ENCODE measurements at regions not wholly inside any gene's neighbourhood (a gene's known extent, or its start where the extent isn't known, plus 50 kb on each side); places are given as distances from the start of the nearest gene placed in this dataset.

DNA sequence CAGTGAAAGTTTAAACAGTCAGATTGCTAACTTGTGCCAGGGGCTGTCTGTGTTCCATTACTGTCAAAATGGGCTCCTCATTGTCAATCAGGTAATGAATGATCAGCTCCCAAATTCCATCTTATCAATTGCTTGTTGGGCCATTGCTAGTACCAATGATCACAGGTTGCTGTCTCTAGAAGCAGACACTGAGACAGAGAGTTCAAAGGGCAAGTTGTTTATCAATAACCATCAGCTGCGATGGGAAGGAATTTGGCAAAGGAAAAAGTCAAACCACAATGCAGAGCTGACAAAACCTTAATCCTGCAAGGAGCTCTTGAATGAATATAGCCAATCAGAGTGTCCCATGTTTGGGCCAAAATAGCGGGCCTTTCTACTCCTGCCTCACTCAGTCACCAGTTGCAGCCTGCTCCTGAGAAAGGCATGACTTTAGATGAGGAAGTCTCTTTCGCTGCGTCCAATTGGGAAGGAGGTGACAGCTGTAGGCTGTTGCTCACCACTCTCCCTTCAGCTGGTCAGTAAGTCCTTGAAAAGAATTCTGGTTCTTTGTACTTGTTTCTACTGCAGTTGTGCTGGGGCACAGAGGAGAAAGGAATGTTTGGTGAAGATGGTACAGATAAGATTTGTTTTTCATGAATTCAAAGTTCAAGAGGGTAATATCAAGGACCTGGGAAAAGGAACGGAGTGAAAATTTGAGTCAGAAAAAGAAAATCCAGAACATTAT lies 179.2 kb upstream of the PDE3A start:
- Histone ChIP-seq H3K4me2 (ENCODE audit: low read length) (no peak overlapping the region), H3K36me3 (replicated peaks; ENCODE audit: low read depth, low read length) (no peaks in the 10 kb centered on the region), H3K27me3 (ENCODE audit: low read depth, low read length) (no peaks in the 10 kb centered on the region), H3K4me3 (ENCODE audit: low read length) (no peak overlapping the region), H3K4me1 (ENCODE audit: low read length) (peaks cover 30% of the 10 kb centered on the region), H4K20me1 (ENCODE audit: insufficient read depth, low read length) (no peaks in the 10 kb centered on the region), H2AFZ (ENCODE audit: low read depth, low read length) (no peak overlapping the region), H3K9ac (ENCODE audit: low read length) (no peak overlapping the region), H3K79me2 (ENCODE audit: low read length) (no peaks in the 10 kb centered on the region), H3K27ac (ENCODE audit: low read length) (no peak overlapping the region), H3K9me3 (ENCODE audit: insufficient read depth, low read length) (no peaks in the 10 kb centered on the region)
- TF ChIP-seq, protein P1, sequence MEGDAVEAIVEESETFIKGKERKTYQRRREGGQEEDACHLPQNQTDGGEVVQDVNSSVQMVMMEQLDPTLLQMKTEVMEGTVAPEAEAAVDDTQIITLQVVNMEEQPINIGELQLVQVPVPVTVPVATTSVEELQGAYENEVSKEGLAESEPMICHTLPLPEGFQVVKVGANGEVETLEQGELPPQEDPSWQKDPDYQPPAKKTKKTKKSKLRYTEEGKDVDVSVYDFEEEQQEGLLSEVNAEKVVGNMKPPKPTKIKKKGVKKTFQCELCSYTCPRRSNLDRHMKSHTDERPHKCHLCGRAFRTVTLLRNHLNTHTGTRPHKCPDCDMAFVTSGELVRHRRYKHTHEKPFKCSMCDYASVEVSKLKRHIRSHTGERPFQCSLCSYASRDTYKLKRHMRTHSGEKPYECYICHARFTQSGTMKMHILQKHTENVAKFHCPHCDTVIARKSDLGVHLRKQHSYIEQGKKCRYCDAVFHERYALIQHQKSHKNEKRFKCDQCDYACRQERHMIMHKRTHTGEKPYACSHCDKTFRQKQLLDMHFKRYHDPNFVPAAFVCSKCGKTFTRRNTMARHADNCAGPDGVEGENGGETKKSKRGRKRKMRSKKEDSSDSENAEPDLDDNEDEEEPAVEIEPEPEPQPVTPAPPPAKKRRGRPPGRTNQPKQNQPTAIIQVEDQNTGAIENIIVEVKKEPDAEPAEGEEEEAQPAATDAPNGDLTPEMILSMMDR (IDR thresholded peaks at IDR 0.05; ENCODE audit: low read depth, low read length), result no peak
- TF ChIP-seq EZH2phosphoT487 (IDR thresholded peaks at IDR 0.05; ENCODE audit: low read depth), result no peak

GRCh38 chr12:20189767-20190166 lies 178.6 kb upstream of the PDE3A start:
- TF ChIP-seq, protein P1 (IDR thresholded peaks at IDR 0.05; ENCODE audit: low read depth, low read length), result no peak
- no peak for TF ChIP-seq EZH2phosphoT487 (IDR thresholded peaks at IDR 0.05; ENCODE audit: low read depth)
- Histone ChIP-seq H3K4me1 (ENCODE audit: low read length) (peaks cover 30% of the 10 kb centered on the region), H3K36me3 (replicated peaks; ENCODE audit: low read depth, low read length) (no peaks in the 10 kb centered on the region), H3K9me3 (ENCODE audit: insufficient read depth, low read length) (no peaks in the 10 kb centered on the region), H3K4me2 (ENCODE audit: low read length) (no peak overlapping the region), H3K79me2 (ENCODE audit: low read length) (no peaks in the 10 kb centered on the region), H3K4me3 (ENCODE audit: low read length) (no peak overlapping the region), H3K9ac (ENCODE audit: low read length) (no peak overlapping the region), H4K20me1 (ENCODE audit: insufficient read depth, low read length) (no peaks in the 10 kb centered on the region), H3K27ac (ENCODE audit: low read length) (no peak overlapping the region), H3K27me3 (ENCODE audit: low read depth, low read length) (no peaks in the 10 kb centered on the region), H2AFZ (ENCODE audit: low read depth, low read length) (no peak overlapping the region)

DNA sequence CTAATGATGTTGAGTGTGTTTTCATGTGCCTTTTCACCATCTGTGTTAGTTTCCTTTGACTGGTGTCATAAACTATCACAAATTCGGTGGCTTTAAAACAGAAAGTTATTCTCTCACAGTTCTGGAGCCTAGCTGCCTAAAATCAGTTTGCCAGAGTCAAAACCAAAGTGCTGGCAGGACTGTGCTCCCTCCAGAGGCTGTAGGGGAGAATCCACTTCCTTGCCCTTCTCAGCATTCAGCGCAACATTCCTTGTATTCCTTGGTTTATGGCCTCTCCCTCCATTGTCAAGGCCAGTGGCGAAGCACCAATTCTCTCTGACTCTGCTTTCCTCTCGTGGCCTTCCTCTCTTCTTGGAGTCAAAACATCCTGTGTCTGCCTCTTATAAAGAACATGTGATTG lies 174.2 kb upstream of the PDE3A start:
- Histone ChIP-seq H3K4me3 (ENCODE audit: low read length) (no peak overlapping the region), H3K27ac (ENCODE audit: low read length) (no peak overlapping the region), H3K36me3 (replicated peaks; ENCODE audit: low read depth, low read length) (no peaks in the 10 kb centered on the region), H3K27me3 (ENCODE audit: low read depth, low read length) (no peaks in the 10 kb centered on the region), H3K9ac (ENCODE audit: low read length) (no peak overlapping the region), H4K20me1 (ENCODE audit: insufficient read depth, low read length) (no peaks in the 10 kb centered on the region), H3K4me2 (ENCODE audit: low read length) (no peak overlapping the region), H2AFZ (ENCODE audit: low read depth, low read length) (no peak overlapping the region), H3K9me3 (ENCODE audit: insufficient read depth, low read length) (no peaks in the 10 kb centered on the region), H3K4me1 (ENCODE audit: low read length) (peaks cover 14% of the 10 kb centered on the region), H3K79me2 (ENCODE audit: low read length) (no peaks in the 10 kb centered on the region)
- TF ChIP-seq, protein P1 (IDR thresholded peaks at IDR 0.05; ENCODE audit: low read depth, low read length), result no peak
- TF ChIP-seq EZH2phosphoT487 (IDR thresholded peaks at IDR 0.05; ENCODE audit: low read depth), result no peak

DNA sequence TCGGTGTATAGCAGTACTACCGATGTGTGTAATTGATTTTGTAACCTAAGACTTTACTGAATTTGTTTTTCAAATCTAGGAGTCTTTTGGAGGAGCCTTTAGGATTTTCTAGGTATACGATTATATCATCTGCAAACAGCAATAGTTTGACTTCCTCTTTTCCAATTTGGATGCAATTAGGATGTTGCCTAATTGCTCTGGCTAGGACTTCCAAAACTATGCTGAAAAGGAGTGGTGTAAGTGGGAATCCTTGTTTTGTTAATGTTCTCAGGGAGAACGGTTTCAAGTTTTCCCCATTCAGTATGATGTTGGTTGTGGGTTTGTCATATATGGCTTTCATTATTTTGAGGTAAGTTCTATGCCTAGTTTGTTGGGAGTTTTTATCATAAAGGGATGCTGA lies 171.6 kb upstream of the PDE3A start:
- Histone ChIP-seq H3K4me1 (ENCODE audit: low read length) (peaks cover 13% of the 10 kb centered on the region), H3K27ac (ENCODE audit: low read length) (no peak overlapping the region), H3K9ac (ENCODE audit: low read length) (no peak overlapping the region), H3K4me3 (ENCODE audit: low read length) (no peak overlapping the region), H3K9me3 (ENCODE audit: insufficient read depth, low read length) (no peaks in the 10 kb centered on the region), H3K36me3 (replicated peaks; ENCODE audit: low read depth, low read length) (no peaks in the 10 kb centered on the region), H3K79me2 (ENCODE audit: low read length) (no peaks in the 10 kb centered on the region), H4K20me1 (ENCODE audit: insufficient read depth, low read length) (no peaks in the 10 kb centered on the region), H3K27me3 (ENCODE audit: low read depth, low read length) (no peaks in the 10 kb centered on the region), H3K4me2 (ENCODE audit: low read length) (no peak overlapping the region), H2AFZ (ENCODE audit: low read depth, low read length) (no peak overlapping the region)
- TF ChIP-seq, protein P1 (IDR thresholded peaks at IDR 0.05; ENCODE audit: low read depth, low read length), result no peak
- no peak for TF ChIP-seq EZH2phosphoT487 (IDR thresholded peaks at IDR 0.05; ENCODE audit: low read depth)

Measured in OCI-LY3 (cell line).